LNCaP clone FGC (cell line): ENCODE measurements at regions not wholly inside any gene's neighbourhood (a gene's known extent, or its start where the extent isn't known, plus 50 kb on each side); places are given as distances from the start of the nearest gene placed in this dataset.

ENCODE experiments used
- DNase-seq: peaks from one replicate; pipeline ENCODE4 v3.0.0-alpha.2; 2011; ENCODE audit warnings: low read depth
- H3K4me3 ChIP-seq: 2 replicates; pipeline ENCODE4 v1.5.1; 2011; ENCODE audit warnings: mild to moderate bottlenecking, low read depth, low read length, control low read depth
- TF ChIP-seq, protein P1 (sequence below): IDR thresholded peaks from 2 replicates; pipeline ENCODE4 v1.5.1; 2012; ENCODE audit warnings: mild to moderate bottlenecking; ENCODE audit not compliant: control insufficient read depth, insufficient read depth; ENCODE audit errors: extremely low read depth

DNA sequence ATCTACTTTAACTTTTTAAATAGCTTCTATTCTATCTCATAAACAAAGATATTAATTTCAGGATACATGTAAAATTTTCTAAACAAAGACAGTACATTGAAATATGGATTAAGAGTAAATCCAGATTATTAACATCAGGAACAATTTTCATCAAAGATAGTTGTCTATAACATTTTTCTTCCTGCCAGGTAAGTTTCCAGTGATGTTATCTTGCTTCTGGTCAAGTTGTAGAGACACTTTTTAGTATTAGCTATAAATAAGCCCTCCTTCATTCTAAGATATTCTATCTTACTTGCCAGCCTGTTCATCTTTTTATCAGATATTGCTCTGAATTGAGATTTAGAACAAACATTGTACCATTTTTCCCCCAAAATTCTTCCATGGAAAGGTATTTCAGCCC, 94.4 kb upstream of the KCTD3 start:
- TF ChIP-seq, protein P1, sequence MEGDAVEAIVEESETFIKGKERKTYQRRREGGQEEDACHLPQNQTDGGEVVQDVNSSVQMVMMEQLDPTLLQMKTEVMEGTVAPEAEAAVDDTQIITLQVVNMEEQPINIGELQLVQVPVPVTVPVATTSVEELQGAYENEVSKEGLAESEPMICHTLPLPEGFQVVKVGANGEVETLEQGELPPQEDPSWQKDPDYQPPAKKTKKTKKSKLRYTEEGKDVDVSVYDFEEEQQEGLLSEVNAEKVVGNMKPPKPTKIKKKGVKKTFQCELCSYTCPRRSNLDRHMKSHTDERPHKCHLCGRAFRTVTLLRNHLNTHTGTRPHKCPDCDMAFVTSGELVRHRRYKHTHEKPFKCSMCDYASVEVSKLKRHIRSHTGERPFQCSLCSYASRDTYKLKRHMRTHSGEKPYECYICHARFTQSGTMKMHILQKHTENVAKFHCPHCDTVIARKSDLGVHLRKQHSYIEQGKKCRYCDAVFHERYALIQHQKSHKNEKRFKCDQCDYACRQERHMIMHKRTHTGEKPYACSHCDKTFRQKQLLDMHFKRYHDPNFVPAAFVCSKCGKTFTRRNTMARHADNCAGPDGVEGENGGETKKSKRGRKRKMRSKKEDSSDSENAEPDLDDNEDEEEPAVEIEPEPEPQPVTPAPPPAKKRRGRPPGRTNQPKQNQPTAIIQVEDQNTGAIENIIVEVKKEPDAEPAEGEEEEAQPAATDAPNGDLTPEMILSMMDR, result no peak
- no peak overlapping the region for H3K4me3 ChIP-seq
- no peak for DNase-seq

DNA sequence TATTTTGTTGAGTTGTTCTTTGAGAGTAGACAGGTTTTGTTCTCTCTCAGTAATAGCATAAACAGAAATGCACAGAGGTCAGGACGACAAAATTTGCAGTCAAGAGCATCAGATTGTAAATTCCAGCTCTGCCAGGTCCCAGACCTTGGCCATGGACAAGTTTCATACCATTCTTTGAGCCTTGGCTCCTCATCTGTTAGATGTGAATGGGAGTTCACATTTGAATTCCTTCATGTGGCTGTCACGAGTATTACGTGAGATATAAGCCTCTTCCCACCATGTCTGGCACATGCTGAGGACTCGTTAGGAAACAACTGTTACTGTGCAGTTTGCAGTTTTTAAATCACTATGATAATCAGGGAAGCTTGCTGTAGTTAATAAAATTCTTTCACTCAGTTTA, 93.2 kb upstream of the KCTD3 start:
- TF ChIP-seq, protein P1, result no peak
- DNase-seq, result no peak

DNA sequence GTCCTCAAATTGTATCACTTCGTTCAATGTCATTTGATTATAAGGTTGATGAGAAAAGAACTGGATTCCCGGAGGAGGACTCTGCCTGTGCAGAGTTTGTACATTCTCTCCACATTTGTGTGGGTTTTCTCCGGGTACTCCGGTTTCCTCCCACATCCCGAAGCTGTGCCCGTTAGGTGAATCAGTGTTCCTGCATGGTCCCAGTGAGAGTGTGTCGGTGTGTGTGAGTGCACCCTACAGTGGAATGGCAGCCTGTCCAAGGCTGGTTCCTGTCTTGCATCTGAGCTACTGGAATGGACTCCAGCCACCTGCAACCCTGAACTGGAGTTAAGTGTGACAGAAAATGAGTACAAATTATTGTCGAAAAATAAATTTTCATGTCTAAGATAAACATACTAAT, 92.2 kb upstream of the KCTD3 start:
- H3K4me3 ChIP-seq, result no peak overlapping the region
- TF ChIP-seq, protein P1, result no peak
- DNase-seq, result no peak

More for the DNA sequence above, 93.2 kb upstream of the KCTD3 start:
- no peak overlapping the region for H3K4me3 ChIP-seq

DNA sequence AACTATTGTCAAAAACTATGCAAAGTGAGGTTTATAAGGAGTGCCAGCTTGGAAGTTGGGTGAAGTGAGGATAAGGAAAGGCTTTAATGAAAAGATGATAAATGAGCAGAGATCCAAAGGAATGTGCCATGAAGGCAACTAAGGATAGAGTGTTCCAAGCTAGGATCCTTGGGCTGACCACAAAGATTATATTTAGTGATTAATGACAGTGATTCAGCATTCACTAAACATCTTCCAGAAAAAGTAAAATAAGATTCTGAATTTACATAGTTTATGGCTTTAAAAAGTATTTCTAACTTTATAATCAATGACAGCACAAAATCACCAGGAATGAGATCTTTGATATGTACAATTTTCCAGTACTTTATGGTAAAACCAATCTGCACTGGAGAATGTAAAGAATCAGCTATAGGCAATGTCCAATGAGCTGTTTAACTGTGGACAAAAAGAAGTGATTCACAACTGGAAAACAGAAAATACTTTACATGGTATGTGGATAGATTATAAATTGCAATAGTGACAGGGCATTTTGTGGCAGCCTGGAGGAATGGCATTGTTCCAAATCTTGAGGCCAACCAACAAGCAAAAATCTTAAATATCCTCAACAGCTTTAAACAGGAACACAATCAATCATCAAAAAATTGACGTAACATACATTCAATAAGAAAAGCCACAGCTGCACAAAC, 91.2 kb upstream of the KCTD3 start:
- TF ChIP-seq, protein P1, result no peak
- DNase-seq, result no peak
- H3K4me3 ChIP-seq, result no peak overlapping the region

DNA sequence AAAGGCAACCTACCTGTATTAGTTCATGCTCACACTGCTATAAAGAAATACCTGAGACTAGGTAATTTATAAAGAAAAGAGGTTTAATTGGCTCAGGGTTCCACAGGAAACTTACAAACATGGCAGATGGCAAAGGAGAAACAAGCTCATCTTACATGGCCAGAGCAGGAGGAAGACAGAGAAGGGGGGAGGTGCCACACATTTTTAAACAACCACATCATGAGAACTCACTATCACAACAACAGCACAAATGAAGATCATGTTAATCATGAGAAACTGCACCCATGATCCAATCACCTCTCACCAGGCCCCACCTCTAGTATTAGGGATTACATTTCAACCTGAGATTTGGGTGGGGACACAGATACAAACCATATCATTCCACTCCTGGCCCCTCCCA, 90.6 kb upstream of the KCTD3 start:
- no peak overlapping the region for H3K4me3 ChIP-seq
- TF ChIP-seq, protein P1, result no peak
- DNase-seq, result no peak

DNA sequence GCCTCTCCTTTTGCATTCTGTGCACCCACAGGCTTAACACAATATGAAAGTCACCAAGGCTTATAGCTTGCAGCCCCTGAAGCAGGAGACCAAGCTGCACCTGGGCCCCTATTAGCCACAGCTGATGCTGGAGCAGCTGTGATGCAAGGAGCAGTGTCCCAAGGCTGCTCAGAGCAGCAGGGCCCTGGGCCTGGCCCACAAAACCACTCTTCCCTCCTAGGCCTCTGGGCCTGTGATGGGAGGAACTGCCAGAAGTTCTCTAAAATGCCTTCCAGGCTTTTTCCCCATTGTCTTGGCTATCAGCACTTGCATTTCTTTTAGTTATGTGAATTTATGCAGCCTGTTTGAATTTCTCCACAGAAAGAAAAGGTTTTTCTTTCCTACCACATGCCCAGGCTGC, 89.5 kb upstream of the KCTD3 start:
- H3K4me3 ChIP-seq, result no peak overlapping the region
- no peak for DNase-seq
- TF ChIP-seq, protein P1, result no peak

DNA sequence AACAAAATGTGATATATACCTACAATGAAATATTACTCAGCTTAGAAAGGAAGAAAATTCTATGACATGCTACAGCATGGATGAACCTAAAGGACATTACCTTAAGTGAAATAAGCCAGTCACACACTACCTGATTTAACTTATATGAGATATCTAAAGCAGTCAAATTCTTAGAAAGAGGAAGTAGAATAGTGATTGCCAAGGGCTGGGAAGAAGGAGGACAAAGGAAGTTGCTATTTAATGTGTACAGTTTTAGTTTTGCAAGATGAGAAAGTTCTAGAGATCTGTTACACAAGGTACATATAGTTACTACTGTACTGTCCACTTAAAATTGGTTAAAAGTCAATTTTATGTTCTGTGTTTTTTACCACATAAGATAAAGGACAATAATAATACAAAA, 87.5 kb upstream of the KCTD3 start:
- TF ChIP-seq, protein P1, result no peak
- DNase-seq, result no peak
- no peak overlapping the region for H3K4me3 ChIP-seq
